Central memory CD8-positive, alpha-beta T cell (primary cell): ENCODE measurements at regions not wholly inside any gene's neighbourhood (a gene's known extent, or its start where the extent isn't known, plus 50 kb on each side); places are given as distances from the start of the nearest gene placed in this dataset.

Experiments
- ATAC-seq: fragments of 150-1000 bp; cut with Tn5 transposase; replicated peaks from 2 replicates; pipeline ENCODE4 v1.10.0; 2022; ENCODE audit warnings: mild to moderate bottlenecking, moderate FRiP score, moderate number of reproducible peaks; ENCODE audit not compliant: poor library complexity, severe bottlenecking; ENCODE audit errors: extremely low read depth
- DNase-seq, 2 donors: peaks; one replicate each; pipeline ENCODE4 v3.0.0; 2021; ENCODE audit warnings: low spot score in 2 of 2
- H3K27ac Mint-ChIP-seq: one replicate; pipeline ENCODE4 v1.8.0; 2022; ENCODE audit warnings: low read depth, mild to moderate bottlenecking, moderate library complexity, mixed read lengths
- H3K27me3 Mint-ChIP-seq: one replicate; pipeline ENCODE4 v1.8.0; 2022; ENCODE audit warnings: mixed read lengths
- H3K36me3 Mint-ChIP-seq: one replicate; pipeline ENCODE4 v1.8.0; 2022; ENCODE audit warnings: mild to moderate bottlenecking, moderate library complexity, mixed read lengths; ENCODE audit not compliant: insufficient read depth
- H3K4me1 Mint-ChIP-seq: one replicate; pipeline ENCODE4 v1.8.0; 2022; ENCODE audit warnings: mixed read lengths
- H3K4me3 Mint-ChIP-seq: one replicate; pipeline ENCODE4 v1.8.0; 2022; ENCODE audit warnings: mild to moderate bottlenecking, moderate library complexity, mixed read lengths
- H3K9me3 Mint-ChIP-seq: one replicate; pipeline ENCODE4 v1.8.0; 2022; ENCODE audit warnings: mixed read lengths

DNA sequence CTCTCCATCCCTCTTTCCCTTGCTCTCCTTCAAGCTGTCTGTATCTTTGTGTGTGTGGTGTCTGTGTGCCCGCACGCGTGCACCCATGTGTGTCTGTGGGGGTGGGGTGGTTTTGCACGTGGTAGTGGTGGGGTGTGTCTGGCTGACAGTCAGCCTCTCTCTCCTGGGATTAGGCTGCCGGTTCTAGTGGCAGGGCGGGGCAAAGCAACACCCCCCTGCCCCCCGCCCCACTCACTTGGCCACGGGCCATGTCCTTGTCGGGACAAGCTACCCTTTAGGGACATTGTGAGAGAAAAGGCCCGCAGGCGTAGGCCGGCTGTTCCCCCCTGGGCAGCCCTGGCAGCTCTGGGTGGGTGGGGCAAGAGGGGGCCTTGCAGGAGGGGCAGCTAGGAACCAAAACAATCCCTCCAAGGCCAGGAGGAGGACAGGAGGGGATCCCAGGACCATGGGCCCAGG, 182.6 kb downstream of the ALG10 start:
- no peak overlapping the region for H3K27ac Mint-ChIP-seq
- no peak overlapping the region for H3K4me3 Mint-ChIP-seq
- H3K4me1 Mint-ChIP-seq: no peaks in the 10 kb centered on the region
- no peak for ATAC-seq
- no peaks in the 10 kb centered on the region for H3K27me3 Mint-ChIP-seq
- H3K9me3 Mint-ChIP-seq: no peaks in the 10 kb centered on the region
- H3K36me3 Mint-ChIP-seq: no peaks in the 10 kb centered on the region
- no peak for DNase-seq

DNA sequence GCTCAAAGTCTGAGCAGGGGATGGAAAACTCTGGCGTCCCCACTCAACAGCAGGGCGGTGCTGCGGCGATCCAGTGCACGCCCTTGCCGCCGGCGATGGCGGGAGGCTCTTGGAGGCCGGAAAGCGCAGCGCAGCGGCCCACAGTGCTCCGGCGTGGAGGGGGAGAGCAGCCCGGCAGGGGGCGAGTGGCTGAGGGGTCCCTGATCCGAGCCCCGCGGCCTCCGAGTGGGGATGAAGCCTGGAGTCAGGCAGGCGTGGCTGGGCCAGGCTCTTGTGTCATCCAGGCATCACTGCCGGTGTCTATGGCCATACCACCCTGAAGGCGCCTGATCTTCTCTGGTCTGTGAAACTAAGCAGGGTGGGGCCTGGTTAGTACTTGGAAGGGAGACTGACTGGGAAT, 183.1 kb downstream of the ALG10 start:
- ATAC-seq (no peak), DNase-seq (no peak)
- H3K36me3 Mint-ChIP-seq: no peaks in the 10 kb centered on the region
- H3K4me1 Mint-ChIP-seq: no peaks in the 10 kb centered on the region
- no peaks in the 10 kb centered on the region for H3K9me3 Mint-ChIP-seq
- no peak overlapping the region for H3K4me3 Mint-ChIP-seq
- H3K27ac Mint-ChIP-seq: no peak overlapping the region
- H3K27me3 Mint-ChIP-seq: no peaks in the 10 kb centered on the region

DNA sequence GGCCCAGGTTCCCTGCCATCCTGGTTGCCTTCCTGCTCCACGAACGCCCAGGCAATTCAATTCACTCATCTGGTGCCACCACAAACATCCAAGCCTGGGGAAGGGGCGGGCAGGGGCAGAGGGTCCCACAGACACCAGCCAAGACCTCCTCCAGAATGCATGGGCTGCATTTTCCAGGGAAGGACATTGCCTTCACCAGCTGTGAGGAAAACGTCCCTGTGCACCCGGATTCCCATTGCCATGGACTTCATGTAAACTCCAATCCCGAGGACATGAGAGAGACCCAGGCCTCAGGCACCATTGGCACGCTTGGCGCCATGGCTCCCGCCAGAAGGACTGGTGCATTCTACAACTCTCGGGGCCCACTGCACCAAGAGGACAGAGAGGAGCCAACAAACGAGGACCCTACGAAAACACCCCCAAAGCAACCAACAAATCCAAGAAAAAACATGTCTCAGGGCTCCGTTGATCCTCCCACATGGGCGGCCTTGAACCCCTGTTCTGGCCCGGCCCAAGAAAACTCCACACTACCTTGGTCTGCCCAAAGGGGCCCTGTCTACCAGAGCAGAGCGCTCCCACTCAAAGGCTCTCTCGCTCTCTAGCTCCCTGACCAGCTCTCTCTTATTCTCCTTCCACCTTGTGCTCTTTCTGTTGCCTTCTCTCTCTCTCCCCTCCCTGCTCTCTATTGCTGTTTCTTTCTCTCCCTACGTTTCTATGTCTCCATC, 183.9 kb downstream of the ALG10 start:
- no peaks in the 10 kb centered on the region for H3K27me3 Mint-ChIP-seq
- H3K27ac Mint-ChIP-seq: no peak overlapping the region
- H3K9me3 Mint-ChIP-seq: no peaks in the 10 kb centered on the region
- no peaks in the 10 kb centered on the region for H3K36me3 Mint-ChIP-seq
- H3K4me1 Mint-ChIP-seq: no peaks in the 10 kb centered on the region
- no peak for DNase-seq
- no peak for ATAC-seq
- no peak overlapping the region for H3K4me3 Mint-ChIP-seq

DNA sequence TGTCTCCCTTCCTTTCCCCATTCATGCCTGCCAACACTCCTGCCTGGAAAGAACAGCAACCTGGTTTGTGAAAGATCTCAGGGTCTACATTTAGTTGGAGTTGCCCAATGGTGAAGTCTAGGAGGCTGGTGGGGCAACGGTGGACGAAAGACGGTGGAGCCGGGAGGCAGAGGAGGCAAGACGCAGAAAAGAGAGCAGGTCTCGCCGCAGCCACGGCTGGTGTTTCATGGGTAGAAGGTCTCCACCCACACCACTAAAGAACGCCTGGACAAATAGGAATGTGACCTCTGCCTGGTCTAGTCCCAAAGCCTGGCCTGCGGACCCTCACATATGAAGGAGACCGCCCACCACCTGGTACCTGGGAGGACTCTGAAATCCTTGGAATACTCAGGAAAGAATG, 185.6 kb downstream of the ALG10 start:
- H3K9me3 Mint-ChIP-seq: no peaks in the 10 kb centered on the region
- H3K4me1 Mint-ChIP-seq: no peaks in the 10 kb centered on the region
- H3K27me3 Mint-ChIP-seq: no peaks in the 10 kb centered on the region
- H3K36me3 Mint-ChIP-seq: no peaks in the 10 kb centered on the region
- no peak overlapping the region for H3K4me3 Mint-ChIP-seq
- no peak for DNase-seq
- no peak overlapping the region for H3K27ac Mint-ChIP-seq
- ATAC-seq: no peak

DNA sequence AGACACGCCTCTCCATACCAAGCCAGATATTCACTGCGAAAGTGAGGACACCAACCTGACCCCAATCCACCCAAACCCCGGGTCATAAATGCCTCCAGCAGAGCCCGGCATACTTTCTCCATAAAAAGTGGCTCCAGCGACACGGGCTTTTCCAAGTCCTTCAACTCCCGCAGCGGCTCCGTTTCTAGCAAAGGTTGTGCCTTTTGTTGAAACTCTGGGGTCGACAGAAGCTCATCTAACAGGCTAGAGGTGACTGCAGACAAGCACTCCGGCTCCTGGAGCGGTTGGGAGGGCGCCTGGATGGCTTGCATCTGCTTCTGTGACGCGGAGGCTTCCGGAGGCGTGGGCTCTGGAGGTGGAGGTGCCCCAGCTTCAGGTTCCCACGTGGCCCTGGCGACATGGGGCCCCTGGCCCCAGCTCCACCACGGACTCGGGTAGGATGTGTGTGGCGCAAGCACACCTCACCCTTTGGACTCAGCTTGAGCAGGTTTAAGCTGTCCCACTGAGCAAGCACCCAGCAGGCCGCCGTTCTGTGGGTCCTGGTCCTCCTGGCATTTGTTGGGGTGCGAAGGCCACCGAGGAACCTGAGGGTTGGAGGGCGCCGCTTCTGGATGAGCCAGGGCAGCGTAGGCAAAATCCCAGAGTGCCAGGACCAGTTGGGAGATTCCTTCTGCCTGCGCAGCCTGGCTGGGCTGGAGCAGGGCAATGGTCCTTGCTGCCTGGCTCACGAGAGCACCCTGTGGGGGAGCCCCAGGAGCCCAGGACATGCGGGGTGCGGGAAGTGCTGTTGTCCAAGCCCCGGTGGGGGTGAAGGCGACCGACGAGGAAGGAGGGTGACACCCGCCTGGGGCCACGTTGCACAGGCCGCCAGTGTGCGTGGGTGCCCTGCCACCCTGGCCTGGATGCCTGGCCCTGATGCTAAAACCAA, 186.3 kb downstream of the ALG10 start:
- Mint-ChIP-seq H3K36me3 (no peaks in the 10 kb centered on the region), H3K9me3 (no peaks in the 10 kb centered on the region), H3K27ac (no peak overlapping the region), H3K4me1 (no peaks in the 10 kb centered on the region), H3K4me3 (no peak overlapping the region), H3K27me3 (no peaks in the 10 kb centered on the region)
- no peak for DNase-seq
- no peak for ATAC-seq

DNA sequence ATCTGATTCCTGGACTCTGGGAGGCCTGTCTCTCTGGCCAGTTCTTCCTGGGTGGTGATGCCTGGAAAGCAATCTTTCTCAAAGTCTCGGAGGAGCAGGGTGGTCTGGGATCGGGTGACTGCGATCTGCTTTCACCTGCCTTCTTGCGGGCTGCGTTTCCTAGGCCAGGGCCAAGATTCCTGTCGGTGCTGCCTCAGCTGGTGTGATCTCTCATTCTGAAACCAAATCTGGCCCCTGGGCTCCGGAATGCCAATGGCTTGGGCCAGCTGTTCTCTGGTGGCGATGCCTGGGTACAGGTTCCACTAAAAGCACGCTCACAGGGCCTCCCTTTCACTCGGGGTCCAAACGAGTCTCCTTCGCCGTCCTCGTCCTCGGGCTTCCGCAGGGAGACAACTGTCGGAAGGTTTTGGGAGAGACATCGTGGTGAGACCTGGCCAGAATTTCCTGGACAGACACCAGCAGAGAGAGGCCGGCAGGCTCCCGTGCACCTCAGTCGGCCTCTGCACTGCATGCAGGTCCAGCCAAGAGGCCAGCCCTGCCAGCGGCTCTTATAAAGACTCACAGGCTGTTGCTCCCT, 187.1 kb downstream of the ALG10 start:
- H3K27ac Mint-ChIP-seq: no peak overlapping the region
- no peaks in the 10 kb centered on the region for H3K36me3 Mint-ChIP-seq
- no peak for DNase-seq
- H3K9me3 Mint-ChIP-seq: no peaks in the 10 kb centered on the region
- H3K4me1 Mint-ChIP-seq: no peaks in the 10 kb centered on the region
- no peaks in the 10 kb centered on the region for H3K27me3 Mint-ChIP-seq
- no peak for ATAC-seq
- H3K4me3 Mint-ChIP-seq: no peak overlapping the region

DNA sequence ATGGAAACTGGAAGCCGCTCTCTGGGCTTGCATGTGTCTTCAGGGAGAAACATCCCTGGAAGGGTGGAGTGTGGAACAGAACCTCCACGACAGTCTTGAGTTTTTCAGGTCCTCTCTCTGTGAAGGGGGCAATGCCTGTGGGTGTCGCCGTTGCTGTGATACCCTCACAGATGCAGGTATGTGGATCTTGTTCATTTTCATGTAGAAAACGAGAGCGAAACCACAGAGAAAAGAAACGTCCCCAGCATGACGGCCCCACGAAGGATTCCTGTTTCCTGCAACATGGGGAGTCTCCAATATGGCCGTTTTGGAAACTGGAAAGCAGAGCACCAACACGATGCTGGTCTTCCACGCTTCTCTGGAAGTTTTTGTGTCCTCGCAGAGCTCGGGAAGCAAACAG, 187.9 kb downstream of the ALG10 start:
- Mint-ChIP-seq H3K36me3 (no peaks in the 10 kb centered on the region), H3K4me3 (no peak overlapping the region), H3K4me1 (no peaks in the 10 kb centered on the region), H3K9me3 (no peaks in the 10 kb centered on the region), H3K27ac (no peak overlapping the region), H3K27me3 (no peaks in the 10 kb centered on the region)
- DNase-seq: no peak
- no peak for ATAC-seq

DNA sequence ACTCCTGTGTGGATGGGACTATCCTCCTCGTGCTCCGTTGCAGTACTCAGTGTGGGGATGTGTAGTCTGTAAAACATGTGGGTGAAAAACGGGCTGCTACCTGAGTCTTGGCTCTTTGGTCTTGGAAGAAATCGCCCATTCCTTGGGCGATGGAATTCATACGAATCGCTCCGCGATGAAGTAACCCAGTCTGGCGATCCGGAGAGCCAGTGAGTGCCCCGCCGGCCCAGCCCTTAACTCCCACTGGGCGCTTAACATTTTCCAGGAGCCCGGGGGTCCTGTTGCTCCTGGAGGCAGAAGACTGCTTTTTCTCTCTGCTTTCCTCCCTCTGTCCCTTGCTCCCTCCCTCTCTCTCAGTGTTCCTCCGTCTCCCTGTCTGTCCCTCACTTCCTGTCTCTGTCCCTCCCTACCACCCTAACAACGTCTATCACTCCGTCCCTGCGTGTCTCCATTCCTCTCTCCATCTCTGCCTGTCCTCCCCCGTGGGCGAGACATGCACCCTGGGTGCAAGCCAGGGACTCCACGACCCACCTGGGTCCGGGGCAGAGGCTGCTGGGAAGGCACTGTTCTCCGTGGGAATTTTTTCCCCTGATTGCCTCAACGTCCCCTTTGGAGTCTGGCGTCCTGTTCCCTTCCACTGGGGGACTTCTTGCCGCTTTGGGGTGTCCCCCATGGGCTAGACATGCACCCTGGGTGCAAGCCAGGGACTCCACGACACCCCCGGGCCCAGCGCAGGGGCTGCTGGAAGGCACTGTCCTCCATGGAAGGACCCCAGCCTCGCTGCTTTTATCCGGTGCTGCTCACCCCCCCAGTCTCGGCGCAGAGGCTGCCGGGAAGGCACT, 188.6 kb downstream of the ALG10 start:
- H3K27me3 Mint-ChIP-seq: no peaks in the 10 kb centered on the region
- no peaks in the 10 kb centered on the region for H3K36me3 Mint-ChIP-seq
- ATAC-seq (no peak), DNase-seq (no peak)
- H3K4me3 Mint-ChIP-seq: no peak overlapping the region
- no peaks in the 10 kb centered on the region for H3K9me3 Mint-ChIP-seq
- H3K4me1 Mint-ChIP-seq: no peaks in the 10 kb centered on the region
- no peak overlapping the region for H3K27ac Mint-ChIP-seq

DNA sequence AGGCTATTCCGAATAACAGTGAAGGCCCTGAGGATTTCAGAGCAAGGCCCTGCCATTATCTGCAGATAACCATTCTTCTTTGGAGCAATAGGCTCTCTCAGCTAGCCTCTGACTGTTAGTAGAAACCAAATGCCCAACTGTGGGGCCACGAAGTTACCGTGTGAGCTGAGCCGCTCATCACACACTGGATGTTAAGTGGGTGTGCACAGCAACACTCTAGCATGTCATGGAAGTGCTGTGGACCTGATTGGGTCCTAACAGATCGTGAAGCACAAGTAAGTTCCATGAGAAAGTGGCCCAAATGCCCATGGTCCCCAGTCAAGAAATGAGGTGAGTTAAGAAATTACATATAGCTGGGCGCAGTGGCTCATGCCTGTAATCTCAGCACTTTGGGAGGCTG, 190.4 kb downstream of the ALG10 start:
- no peak for DNase-seq
- Mint-ChIP-seq H3K36me3 (no peaks in the 10 kb centered on the region), H3K4me1 (peaks cover 7% of the 10 kb centered on the region), H3K4me3 (no peak overlapping the region), H3K9me3 (no peaks in the 10 kb centered on the region), H3K27me3 (no peaks in the 10 kb centered on the region), H3K27ac (no peak overlapping the region)
- ATAC-seq: no peak

DNA sequence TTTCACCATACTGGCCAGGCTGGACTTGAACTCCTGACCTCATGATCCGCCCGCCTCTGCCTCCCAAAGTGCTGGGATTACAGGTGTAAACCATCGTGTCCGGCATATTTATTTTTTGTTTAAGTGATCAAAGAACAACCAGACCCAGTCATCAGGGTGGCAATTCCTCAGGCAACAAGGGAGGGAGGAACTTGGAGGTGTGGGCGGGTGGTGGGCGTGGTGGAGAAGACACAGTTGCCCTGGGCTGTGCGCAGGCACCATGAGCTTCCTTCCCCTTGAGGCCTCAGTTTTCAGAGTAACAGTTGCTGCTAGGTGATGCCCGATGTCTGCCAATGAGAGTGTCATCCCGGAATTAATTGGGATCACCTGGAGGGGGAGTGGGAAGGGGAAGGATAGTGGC, 191.7 kb downstream of the ALG10 start:
- Mint-ChIP-seq H3K4me3 (no peak overlapping the region), H3K36me3 (no peaks in the 10 kb centered on the region), H3K27me3 (peaks cover 11% of the 10 kb centered on the region), H3K27ac (no peak overlapping the region), H3K4me1 (peaks cover 17% of the 10 kb centered on the region), H3K9me3 (no peaks in the 10 kb centered on the region)
- ATAC-seq (no peak), DNase-seq (no peak)

DNA sequence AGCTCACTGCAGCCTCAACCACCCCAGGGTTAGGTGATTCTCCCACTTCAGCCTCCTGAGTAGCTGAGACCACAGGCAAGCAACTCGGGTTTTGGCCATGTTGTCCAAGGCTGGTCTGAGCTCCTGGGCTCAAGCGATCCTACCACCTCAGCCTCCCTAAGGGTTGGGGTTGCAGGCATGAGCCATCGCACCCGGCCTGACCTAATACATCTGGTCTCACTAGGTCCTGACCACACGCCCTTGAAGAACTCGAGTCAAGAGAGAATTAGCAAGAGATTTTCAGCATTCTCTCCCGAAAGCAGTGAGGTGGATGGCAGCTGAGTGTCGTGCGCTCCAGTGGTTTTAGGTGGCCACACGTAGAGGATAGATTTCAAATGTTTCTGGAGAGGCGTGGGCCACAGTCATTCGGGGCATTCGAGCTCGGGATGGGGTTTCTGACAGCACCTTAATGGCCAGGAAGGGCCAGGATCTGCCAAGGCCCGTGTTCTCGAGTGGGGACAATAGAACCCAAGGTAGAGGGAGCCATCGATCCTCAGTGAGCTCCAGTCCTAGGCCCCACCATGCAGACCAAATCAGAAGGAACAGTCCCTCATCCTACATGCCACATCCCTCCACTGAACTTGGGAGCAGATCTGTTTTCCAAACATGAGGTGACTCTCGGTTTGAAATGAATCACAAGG, 193.1 kb downstream of the ALG10 start:
- no peak for DNase-seq
- H3K27ac Mint-ChIP-seq: no peak overlapping the region
- no peaks in the 10 kb centered on the region for H3K36me3 Mint-ChIP-seq
- peaks cover 15% of the 10 kb centered on the region for H3K27me3 Mint-ChIP-seq
- no peak for ATAC-seq
- no peaks in the 10 kb centered on the region for H3K9me3 Mint-ChIP-seq
- no peak overlapping the region for H3K4me3 Mint-ChIP-seq
- H3K4me1 Mint-ChIP-seq: peaks cover 18% of the 10 kb centered on the region

DNA sequence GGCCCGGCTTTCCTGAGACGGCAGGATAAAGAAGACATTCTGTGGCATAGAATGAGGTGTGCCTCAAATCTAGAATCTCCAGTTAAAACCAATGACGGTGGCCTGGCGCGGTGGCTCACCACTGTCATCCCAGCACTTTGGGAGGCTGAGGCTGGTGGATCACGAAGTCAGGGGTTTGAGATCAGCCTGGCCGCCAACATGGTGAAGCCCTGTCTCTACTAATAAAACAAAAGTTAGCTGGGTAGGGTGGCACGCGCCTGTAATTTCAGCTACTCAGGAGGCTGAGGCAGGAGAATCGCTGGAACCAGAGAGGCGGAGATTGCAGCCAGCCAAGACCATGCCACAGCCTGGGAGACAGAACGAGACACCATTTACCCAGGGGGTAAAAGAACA, 193.6 kb downstream of the ALG10 start:
- DNase-seq (no peak), ATAC-seq (no peak)
- Mint-ChIP-seq H3K27me3 (peaks cover 15% of the 10 kb centered on the region), H3K4me1 (peaks cover 18% of the 10 kb centered on the region), H3K27ac (no peak overlapping the region), H3K9me3 (no peaks in the 10 kb centered on the region), H3K36me3 (no peaks in the 10 kb centered on the region), H3K4me3 (no peak overlapping the region)
